Smooth muscle cell (in vitro differentiated cells): ENCODE measurements at regions not wholly inside any gene's neighbourhood (a gene's known extent, or its start where the extent isn't known, plus 50 kb on each side); places are given as distances from the start of the nearest gene placed in this dataset.
A peak's percentile ranks its signal among the peaks of the same experiment; 100 is the strongest.

Experiments
- DNase-seq: peaks from one replicate; lab custom pipeline; 2025; ENCODE audit not compliant: unreplicated experiment; lab: John Stamatoyannopoulos, UW
- H2AFZ ChIP-seq: fragments of 200-600 bp; sonication (generic); 2 replicates; pipeline ENCODE4 v1.6.0; 2016; ENCODE audit warnings: antibody characterized with exemption, low read depth, mild to moderate bottlenecking
- H3F3A ChIP-seq: fragments of 200-600 bp; sonication (generic); 2 replicates; pipeline ENCODE4 v1.6.0; 2017; ENCODE audit warnings: antibody characterized with exemption, low read depth
- H3K27ac ChIP-seq: fragments of 200-600 bp; sonication (generic); 2 replicates; pipeline ENCODE4 v1.5.1; 2016; ENCODE audit warnings: low read depth, mild to moderate bottlenecking
- H3K27me3 ChIP-seq: fragments of 200-600 bp; sonication (generic); 2 replicates; pipeline ENCODE4 v1.6.1; 2016; ENCODE audit warnings: low read depth, mild to moderate bottlenecking
- H3K36me3 ChIP-seq: fragments of 200-600 bp; sonication (generic); 2 replicates; pipeline ENCODE4 v1.5.1; 2016; ENCODE audit warnings: low read depth
- H3K4me1 ChIP-seq: fragments of 200-600 bp; sonication (generic); 2 replicates; pipeline ENCODE4 v1.5.1; 2016; ENCODE audit warnings: low read depth
- H3K4me2 ChIP-seq: fragments of 200-600 bp; sonication (generic); 2 replicates; pipeline ENCODE4 v1.6.0; 2016; ENCODE audit warnings: mild to moderate bottlenecking
- H3K4me3 ChIP-seq: fragments of 200-600 bp; sonication (generic); 2 replicates; pipeline ENCODE4 v1.5.1; 2016; ENCODE audit warnings: mild to moderate bottlenecking
- H3K79me2 ChIP-seq: fragments of 200-600 bp; sonication (generic); 2 replicates; pipeline ENCODE4 v1.6.0; 2016; ENCODE audit warnings: low read depth, mild to moderate bottlenecking
- H3K9ac ChIP-seq: fragments of 200-600 bp; sonication (generic); 2 replicates; pipeline ENCODE4 v1.6.0; 2016; ENCODE audit warnings: low read depth
- H3K9me3 ChIP-seq: fragments of 200-600 bp; sonication (generic); replicated peaks from 2 replicates; pipeline ENCODE4 v1.5.1; 2016; ENCODE audit warnings: low read depth
- H4K20me1 ChIP-seq: fragments of 200-600 bp; sonication (generic); 2 replicates; pipeline ENCODE4 v1.6.0; 2016; ENCODE audit warnings: low read depth
- CTCF ChIP-seq: fragments of 200-600 bp; sonication (generic); IDR thresholded peaks from 2 replicates; pipeline ENCODE4 v1.5.1; 2017; ENCODE audit warnings: borderline replicate concordance, mild to moderate bottlenecking, antibody characterized with exemption; ENCODE audit not compliant: insufficient read depth, poor library complexity, severe bottlenecking
- WGBS: methylation state at CpG from one replicate; pipeline ENCODE4 v1.1.7; 2016; ENCODE audit warnings: low lambda C conversion rate; 5-methylcytosine and 5-hydroxymethylcytosine counted together

- Histone ChIP-seq H3K9me3 (no peaks in the 10 kb centered on the region), H3K9ac (peak overlapping the region; percentile 1), H3F3A (peaks cover 6% of the 10 kb centered on the region), H3K27ac (peak overlapping the region; percentile 69), H4K20me1 (no peaks in the 10 kb centered on the region), H3K36me3 (no peaks in the 10 kb centered on the region), H2AFZ (no peak overlapping the region), H3K4me1 (no peaks in the 10 kb centered on the region), H3K4me2 (no peak overlapping the region), H3K27me3 (no peaks in the 10 kb centered on the region), H3K4me3 (no peak overlapping the region), H3K79me2 (no peaks in the 10 kb centered on the region)
- no peak for TF ChIP-seq CTCF
- WGBS: 88% methylated on average over 5 of the region's 5 CpGs
- DNase-seq: no peak
Measured at GRCh38 chr10:62618054-62618453, 186.5 kb upstream of the ADO start.

GRCh38 chr10:62618576-62619412, 185.7 kb upstream of the ADO start:
- Histone ChIP-seq H3F3A (peaks cover 4% of the 10 kb centered on the region), H3K27ac (peak overlapping the region; percentile 69), H3K79me2 (no peaks in the 10 kb centered on the region), H3K4me2 (peak overlapping the region; percentile 20), H3K36me3 (no peaks in the 10 kb centered on the region), H3K9ac (peak overlapping the region; percentile 1), H3K9me3 (no peaks in the 10 kb centered on the region), H4K20me1 (no peaks in the 10 kb centered on the region), H3K4me3 (no peak overlapping the region), H3K4me1 (no peaks in the 10 kb centered on the region), H3K27me3 (no peaks in the 10 kb centered on the region), H2AFZ (no peak overlapping the region)
- no peak for TF ChIP-seq CTCF
- no peak for DNase-seq
- 42% methylated on average over 7 of the region's 7 CpGs for whole genome bisulfite sequencing

- no peak overlapping the region for H3K9ac ChIP-seq
- no peaks in the 10 kb centered on the region for H3K27me3 ChIP-seq
- no peak for DNase-seq
- no peak overlapping the region for H3K4me2 ChIP-seq
- H3F3A ChIP-seq: no peaks in the 10 kb centered on the region
- no peaks in the 10 kb centered on the region for H4K20me1 ChIP-seq
- H3K4me1 ChIP-seq: no peaks in the 10 kb centered on the region
- no peaks in the 10 kb centered on the region for H3K79me2 ChIP-seq
- no peak overlapping the region for H3K4me3 ChIP-seq
- H2AFZ ChIP-seq: no peak overlapping the region
- no peak for TF ChIP-seq CTCF
- no peaks in the 10 kb centered on the region for H3K36me3 ChIP-seq
- peak overlapping the region; percentile 30 for H3K27ac ChIP-seq
- WGBS: 92% methylated on average over 2 of the region's 2 CpGs
- H3K9me3 ChIP-seq: no peaks in the 10 kb centered on the region
Measured at GRCh38 chr10:62619413-62619738, 185.1 kb upstream of the ADO start.

GRCh38 chr10:62620491-62620890, 184.0 kb upstream of the ADO start:
- H3K27me3 ChIP-seq: no peaks in the 10 kb centered on the region
- no peaks in the 10 kb centered on the region for H3F3A ChIP-seq
- no peaks in the 10 kb centered on the region for H3K9me3 ChIP-seq
- no peak overlapping the region for H3K9ac ChIP-seq
- H3K36me3 ChIP-seq: no peaks in the 10 kb centered on the region
- no peak for TF ChIP-seq CTCF
- H2AFZ ChIP-seq: no peak overlapping the region
- no peak overlapping the region for H3K4me2 ChIP-seq
- H3K79me2 ChIP-seq: no peaks in the 10 kb centered on the region
- no peaks in the 10 kb centered on the region for H4K20me1 ChIP-seq
- no peak for DNase-seq
- H3K4me1 ChIP-seq: peaks cover 1% of the 10 kb centered on the region
- no peak overlapping the region for H3K27ac ChIP-seq
- WGBS: 98% methylated on average over 2 of the region's 2 CpGs
- no peak overlapping the region for H3K4me3 ChIP-seq
